H1 (cell line): ENCODE measurements at regions not wholly inside any gene's neighbourhood (a gene's known extent, or its start where the extent isn't known, plus 50 kb on each side); places are given as distances from the start of the nearest gene placed in this dataset.
"Not testable (repeated sequence)": the region's sequence is repeated elsewhere in the genome, so short reads cannot be mapped to it uniquely, and the experiment has no call there.

Source experiments
- CTCF ChIA-PET: fragments of 300-600 bp; sonication (Branson Sonifier 250); formaldehyde crosslinking; loops from one replicate; lab custom pipeline; 2021; ENCODE audit not compliant: partially characterized antibody; lab: Charles Lee
- POLR2A ChIA-PET: fragments of 300-600 bp; sonication (Branson Sonifier 250); formaldehyde crosslinking; loops from one replicate; lab custom pipeline; 2021; ENCODE audit warnings: inconsistent platforms; ENCODE audit not compliant: partially characterized antibody; lab: Charles Lee
- DNase-seq, 2 experiments: peaks; one replicate each; pipeline versions ENCODE4 v3.0.0 to v3.0.0-alpha.2; 2010 to 2022; ENCODE audit warnings: low spot score in 2 of 2, low read depth in 1 of 2, mixed read lengths in 1 of 2
- FAIRE-seq: peaks from 2 replicates; lab custom pipeline; 2011; peaks lifted over from hg19 to GRCh38; lab: Jason Lieb, UNC
- H2AFZ ChIP-seq: 2 replicates; pipeline ENCODE4 v1.8.1; 2012; ENCODE audit warnings: low read length, inconsistent platforms
- H2AK5ac ChIP-seq: 2 replicates; pipeline ENCODE4 v1.6.1; 2013; ENCODE audit warnings: low read depth, low read length
- H2BK120ac ChIP-seq: replicated peaks from 2 replicates; pipeline ENCODE3; 2013; ENCODE audit warnings: low read depth, low read length, inconsistent platforms
- H2BK12ac ChIP-seq: 2 replicates; pipeline ENCODE4 v1.6.1; 2013; ENCODE audit warnings: low read depth, low read length
- H2BK15ac ChIP-seq: 2 replicates; pipeline ENCODE4 v1.6.1; 2013; ENCODE audit warnings: low read length
- H2BK20ac ChIP-seq: 2 replicates; pipeline ENCODE4 v1.6.1; 2013; ENCODE audit warnings: low read length
- H2BK5ac ChIP-seq: 2 replicates; pipeline ENCODE4 v1.6.1; 2013; ENCODE audit warnings: low read depth, low read length
- H3K14ac ChIP-seq: 2 replicates; pipeline ENCODE4 v1.6.1; 2013; ENCODE audit warnings: inconsistent platforms; ENCODE audit not compliant: insufficient read length
- H3K18ac ChIP-seq: 2 replicates; pipeline ENCODE4 v1.6.1; 2013; ENCODE audit warnings: low read length; ENCODE audit errors: extremely low read depth
- H3K23ac ChIP-seq: 2 replicates; pipeline ENCODE4 v1.6.1; 2013; ENCODE audit warnings: inconsistent platforms; ENCODE audit not compliant: insufficient read length
- H3K23me2 ChIP-seq: 2 replicates; pipeline ENCODE4 v1.6.1; 2013; ENCODE audit warnings: low read depth, low read length
- H3K27ac ChIP-seq: 2 replicates; pipeline ENCODE4 v1.6.1; 2011; ENCODE audit warnings: low read depth, low read length, inconsistent platforms
- H3K27me3 ChIP-seq, 4 experiments: replicated peaks in 1 of 4; 1 replicate in 1 of 4; 2 replicates in 3 of 4; pipeline versions ENCODE4 v1.6.1 to v1.8.1; 2011 to 2013; ENCODE audit warnings: low read length in 3 of 4, mild to moderate bottlenecking in 3 of 4, inconsistent platforms in 2 of 4, mixed read lengths in 2 of 4, moderate library complexity in 1 of 4; ENCODE audit not compliant: control insufficient read depth in 3 of 4, insufficient read depth in 3 of 4; ENCODE audit errors: extremely low read depth in 1 of 4
- H3K36me3 ChIP-seq, 4 experiments: 2 replicates each; pipeline versions ENCODE4 v1.6.1 to v1.8.1; 2011 to 2013; ENCODE audit warnings: mild to moderate bottlenecking in 4 of 4, low read length in 3 of 4, moderate library complexity in 2 of 4, control low read depth in 1 of 4, inconsistent platforms in 1 of 4; ENCODE audit not compliant: insufficient read depth in 4 of 4, control insufficient read depth in 2 of 4
- H3K4ac ChIP-seq: replicated peaks from 2 replicates; pipeline ENCODE3; 2013; ENCODE audit warnings: low read length, low read depth, mixed read lengths, inconsistent platforms; ENCODE audit not compliant: insufficient read length
- H3K4me1 ChIP-seq, 4 experiments: replicated peaks in 1 of 4; 1 replicate in 1 of 4; 2 replicates in 3 of 4; pipeline versions ENCODE4 v1.6.1 to v1.8.1; 2011 to 2013; ENCODE audit warnings: low read length in 3 of 4, inconsistent platforms in 2 of 4, mixed read lengths in 1 of 4; ENCODE audit not compliant: insufficient read depth in 4 of 4, control insufficient read depth in 3 of 4
- H3K4me2 ChIP-seq, 2 experiments: 2 replicates each; pipeline versions ENCODE4 v1.6.1 to v1.8.1; 2011 to 2013; ENCODE audit warnings: low read depth in 2 of 2, low read length in 2 of 2, control low read depth in 1 of 2, inconsistent platforms in 1 of 2, mild to moderate bottlenecking in 1 of 2; ENCODE audit not compliant: insufficient read depth in 1 of 2
- H3K4me3 ChIP-seq, 4 experiments: fragments of 200-600, 300-600 bp in 1 of 4; sonication (generic), shearing (Covaris generic), sonication (Bioruptor Twin) in 1 of 4; 2 replicates each; pipeline versions ENCODE4 v1.5.1 to v1.8.1; 2011 to 2016; ENCODE audit warnings: low read length in 4 of 4, low read depth in 3 of 4, control low read depth in 2 of 4, inconsistent platforms in 2 of 4, mild to moderate bottlenecking in 2 of 4, mixed read lengths in 1 of 4, moderate library complexity in 1 of 4; ENCODE audit not compliant: insufficient read depth in 2 of 4; ENCODE audit errors: extremely low read depth in 1 of 4
- H3K56ac ChIP-seq: replicated peaks from 2 replicates; pipeline ENCODE3; 2013; ENCODE audit warnings: low read depth, mild to moderate bottlenecking, mixed read lengths, low read length, inconsistent platforms; ENCODE audit not compliant: insufficient read length
- H3K79me1 ChIP-seq: 2 replicates; pipeline ENCODE4 v1.6.1; 2013; ENCODE audit warnings: low read depth, low read length, control low read depth
- H3K79me2 ChIP-seq, 2 experiments: 2 replicates each; pipeline versions ENCODE4 v1.6.1 to v1.8.1; 2012 to 2013; ENCODE audit warnings: low read length in 2 of 2, mild to moderate bottlenecking in 2 of 2, inconsistent platforms in 1 of 2; ENCODE audit not compliant: insufficient read depth in 2 of 2, control insufficient read depth in 1 of 2
- H3K9ac ChIP-seq, 4 experiments: replicated peaks in 1 of 4; 1 replicate in 1 of 4; 2 replicates in 3 of 4; pipeline versions ENCODE4 v1.6.1 to v1.8.1; 2011 to 2013; ENCODE audit warnings: low read depth in 3 of 4, low read length in 3 of 4, control low read depth in 2 of 4, mild to moderate bottlenecking in 2 of 4, moderate library complexity in 2 of 4, inconsistent platforms in 1 of 4; ENCODE audit errors: extremely low read depth in 1 of 4
- H3K9me3 ChIP-seq, 2 experiments: 2 replicates each; pipeline versions ENCODE4 v1.6.1 to v1.8.1; 2012 to 2013; ENCODE audit warnings: mild to moderate bottlenecking in 2 of 2, moderate library complexity in 2 of 2, control low read depth in 1 of 2, inconsistent platforms in 1 of 2, low read depth in 1 of 2, low read length in 1 of 2, mixed read lengths in 1 of 2; ENCODE audit not compliant: insufficient read depth in 2 of 2
- H4K20me1 ChIP-seq, 2 experiments: replicated peaks in 1 of 2; 2 replicates each; pipeline versions ENCODE3 to v1.8.1; 2011 to 2013; ENCODE audit warnings: inconsistent platforms in 2 of 2, low read length in 2 of 2, mild to moderate bottlenecking in 1 of 2; ENCODE audit not compliant: insufficient read depth in 2 of 2, control insufficient read depth in 1 of 2
- H4K5ac ChIP-seq: 2 replicates; pipeline ENCODE4 v1.6.1; 2013; ENCODE audit warnings: low read length, low read depth, mixed read lengths, inconsistent platforms; ENCODE audit not compliant: insufficient read length
- H4K8ac ChIP-seq: 2 replicates; pipeline ENCODE4 v1.8.0; 2013; ENCODE audit warnings: mild to moderate bottlenecking, moderate library complexity, low read length, inconsistent platforms; ENCODE audit not compliant: insufficient read depth; ENCODE audit errors: extremely low read depth
- H4K91ac ChIP-seq: replicated peaks from 2 replicates; pipeline ENCODE3; 2013; ENCODE audit warnings: low read length, mixed read lengths, inconsistent platforms; ENCODE audit not compliant: insufficient read length
- WGBS, 2 experiments: shearing (Covaris generic) in 1 of 2; methylation state at CpG; one replicate each; pipeline versions ENCODE4 v1.1.6 to v1.1.7; 2013 to 2015; ENCODE audit warnings: low lambda C conversion rate in 2 of 2, mixed read lengths in 2 of 2, inconsistent platforms in 1 of 2, low coverage in 1 of 2, missing lambda C conversion rate in 1 of 2; ENCODE audit not compliant: insufficient replicate concordance in 2 of 2, insufficient coverage in 1 of 2, insufficient read length in 1 of 2; ENCODE audit errors: extremely low coverage in 1 of 2, missing lambda C conversion rate in 1 of 2; 5-methylcytosine and 5-hydroxymethylcytosine counted together

- H3K79me2 ChIP-seq, CTCF ChIA-PET, H2BK12ac ChIP-seq, H3K4ac ChIP-seq, H3K4me3 ChIP-seq, H3K56ac ChIP-seq, H4K91ac ChIP-seq, H2BK120ac ChIP-seq, H3K14ac ChIP-seq, H3K18ac ChIP-seq, H2AK5ac ChIP-seq, H3K9me3 ChIP-seq, H3K27me3 ChIP-seq, H3K9ac ChIP-seq, H3K79me1 ChIP-seq, H3K4me2 ChIP-seq, H3K36me3 ChIP-seq, DNase-seq, H3K4me1 ChIP-seq, H3K23me2 ChIP-seq, H2BK5ac ChIP-seq, FAIRE-seq, H4K8ac ChIP-seq, H4K20me1 ChIP-seq, H4K5ac ChIP-seq, H3K23ac ChIP-seq, H2BK15ac ChIP-seq, H3K27ac ChIP-seq, H2AFZ ChIP-seq, POLR2A ChIA-PET, H2BK20ac ChIP-seq: not testable (repeated sequence)
- 92% methylated on average over 2 of the region's 2 CpGs; no CpG with 5 or more reads in 1 of the 2 experiments for WGBS, 2 experiments
These were observed 201.2 kb upstream of the MCHR2 start for GRCh38 chr6:100195244-100195643.
